H9 (cell line): ENCODE measurements at regions not wholly inside any gene's neighbourhood (a gene's known extent, or its start where the extent isn't known, plus 50 kb on each side); places are given as distances from the start of the nearest gene placed in this dataset.

Experiments used
- DNase-seq: peaks from one replicate; pipeline ENCODE4 v3.0.0-alpha.2; 2017
- H2AFZ ChIP-seq: one replicate; pipeline ENCODE4 v1.6.1; 2013; ENCODE audit warnings: mild to moderate bottlenecking, low read length, control low read depth, moderate library complexity
- H2AK5ac ChIP-seq: 2 replicates; pipeline ENCODE4 v1.6.1; 2013; ENCODE audit warnings: low read length, control low read depth, mixed read lengths; ENCODE audit not compliant: insufficient read length
- H2BK120ac ChIP-seq: one replicate; pipeline ENCODE4 v1.6.1; 2013; ENCODE audit warnings: low read depth, mild to moderate bottlenecking, low read length, control low read depth, inconsistent platforms; ENCODE audit not compliant: poor library complexity, severe bottlenecking
- H2BK12ac ChIP-seq: 2 replicates; pipeline ENCODE4 v1.6.1; 2013; ENCODE audit warnings: low read length, control low read depth, mixed read lengths, low read depth; ENCODE audit not compliant: insufficient read length
- H2BK15ac ChIP-seq: 2 replicates; pipeline ENCODE4 v1.6.1; 2013; ENCODE audit warnings: low read depth, low read length, control low read depth
- H2BK20ac ChIP-seq: one replicate; pipeline ENCODE4 v1.6.1; 2013; ENCODE audit warnings: low read depth, mild to moderate bottlenecking, low read length, control low read depth, inconsistent platforms; ENCODE audit not compliant: poor library complexity, severe bottlenecking
- H2BK5ac ChIP-seq: 2 replicates; pipeline ENCODE4 v1.6.1; 2013; ENCODE audit warnings: low read length, control low read depth, mixed read lengths; ENCODE audit not compliant: insufficient read length
- H3K14ac ChIP-seq: 2 replicates; pipeline ENCODE4 v1.6.1; 2013; ENCODE audit warnings: low read length, control low read depth; ENCODE audit not compliant: insufficient read depth
- H3K18ac ChIP-seq: 2 replicates; pipeline ENCODE4 v1.6.1; 2013; ENCODE audit warnings: low read depth, mild to moderate bottlenecking, mixed read lengths, low read length, control low read depth; ENCODE audit not compliant: insufficient read length
- H3K23ac ChIP-seq: 2 replicates; pipeline ENCODE4 v1.6.1; 2013; ENCODE audit warnings: low read length, control low read depth, mixed read lengths, low read depth; ENCODE audit not compliant: insufficient read length
- H3K23me2 ChIP-seq: 2 replicates; pipeline ENCODE4 v1.6.1; 2013; ENCODE audit warnings: low read depth, mild to moderate bottlenecking, mixed read lengths, low read length, control low read depth; ENCODE audit not compliant: insufficient read length, poor library complexity, severe bottlenecking
- H3K27ac ChIP-seq: 2 replicates; pipeline ENCODE4 v1.5.1; 2013; ENCODE audit warnings: low read length, control low read depth, mixed read lengths, low read depth; ENCODE audit not compliant: insufficient read length
- H3K27me3 ChIP-seq: 2 replicates; pipeline ENCODE4 v1.6.1; 2013; ENCODE audit warnings: low read length, control low read depth, inconsistent platforms; ENCODE audit not compliant: insufficient read depth
- H3K4ac ChIP-seq: 2 replicates; pipeline ENCODE4 v1.6.1; 2013; ENCODE audit warnings: low read depth, mild to moderate bottlenecking, control low read depth, inconsistent platforms, low read length, moderate library complexity
- H3K4me1 ChIP-seq: 2 replicates; pipeline ENCODE4 v1.6.1; 2013; ENCODE audit warnings: low read length, control low read depth, inconsistent platforms; ENCODE audit not compliant: insufficient read depth
- H3K4me2 ChIP-seq: 2 replicates; pipeline ENCODE4 v1.6.1; 2013; ENCODE audit warnings: low read length, control low read depth, mixed read lengths; ENCODE audit not compliant: insufficient read length, insufficient read depth
- H3K56ac ChIP-seq: 2 replicates; pipeline ENCODE4 v1.6.1; 2013; ENCODE audit warnings: low read depth, mild to moderate bottlenecking, mixed read lengths, low read length, control low read depth; ENCODE audit not compliant: insufficient read length
- H3K79me1 ChIP-seq: 2 replicates; pipeline ENCODE4 v1.6.1; 2013; ENCODE audit warnings: low read depth, mild to moderate bottlenecking, moderate library complexity, low read length, control low read depth, inconsistent platforms; ENCODE audit not compliant: insufficient read depth, poor library complexity, severe bottlenecking
- H3K79me2 ChIP-seq: 2 replicates; pipeline ENCODE4 v1.6.1; 2013; ENCODE audit warnings: low read length, control low read depth, inconsistent platforms; ENCODE audit not compliant: insufficient read depth
- H3K9ac ChIP-seq: 2 replicates; pipeline ENCODE4 v1.6.1; 2013; ENCODE audit warnings: low read length, control low read depth, mixed read lengths; ENCODE audit not compliant: insufficient read length; ENCODE audit errors: extremely low read depth
- H3K9me3 ChIP-seq: one replicate; pipeline ENCODE4 v1.6.1; 2013; ENCODE audit warnings: low read depth, low read length, inconsistent platforms; ENCODE audit not compliant: control insufficient read depth
- H3T11ph ChIP-seq: one replicate; pipeline ENCODE4 v1.6.1; 2013; ENCODE audit warnings: mild to moderate bottlenecking, low read length, control low read depth, inconsistent platforms
- H4K20me1 ChIP-seq: one replicate; pipeline ENCODE4 v1.6.1; 2013; ENCODE audit not compliant: control insufficient read depth, insufficient read length, insufficient read depth
- H4K5ac ChIP-seq: 2 replicates; pipeline ENCODE4 v1.6.1; 2013; ENCODE audit warnings: low read depth, mild to moderate bottlenecking, mixed read lengths, low read length, control low read depth; ENCODE audit not compliant: insufficient read length
- H4K8ac ChIP-seq: replicated peaks from 2 replicates; pipeline ENCODE4 v1.6.1; 2013; ENCODE audit warnings: low read length, control low read depth, mixed read lengths, low read depth; ENCODE audit not compliant: insufficient read length
- H4K91ac ChIP-seq: 2 replicates; pipeline ENCODE4 v1.6.1; 2013; ENCODE audit warnings: low read depth, mild to moderate bottlenecking, moderate library complexity, mixed read lengths, low read length, control low read depth; ENCODE audit not compliant: insufficient read length
- H3K27ac Mint-ChIP-seq, 3 experiments: 2 replicates in 2 of 3; 3 replicates in 1 of 3; pipeline ENCODE4 v1.8.0; 2020 to 2021; ENCODE audit warnings: mixed read lengths in 3 of 3, mild to moderate bottlenecking in 1 of 3, moderate library complexity in 1 of 3
- H3K27me3 Mint-ChIP-seq: 2 replicates; pipeline ENCODE4 v1.8.0; 2021; ENCODE audit warnings: low read depth, mild to moderate bottlenecking, moderate library complexity, mixed read lengths
- H3K36me3 Mint-ChIP-seq, 3 experiments: 2 replicates in 2 of 3; 3 replicates in 1 of 3; pipeline ENCODE4 v1.8.0; 2020 to 2021; ENCODE audit warnings: low read depth in 3 of 3, mixed read lengths in 3 of 3; ENCODE audit not compliant: insufficient read depth in 1 of 3
- H3K4me1 Mint-ChIP-seq, 2 experiments: 2 replicates each; pipeline ENCODE4 v1.8.0; 2020; ENCODE audit warnings: mixed read lengths in 2 of 2
- H3K4me3 Mint-ChIP-seq, 2 experiments: 2 replicates in 1 of 2; 3 replicates in 1 of 2; pipeline ENCODE4 v1.8.0; 2020 to 2021; ENCODE audit warnings: mild to moderate bottlenecking in 2 of 2, mixed read lengths in 2 of 2, moderate library complexity in 1 of 2
- H3K9me3 Mint-ChIP-seq, 2 experiments: 2 replicates in 1 of 2; 3 replicates in 1 of 2; pipeline ENCODE4 v1.8.0; 2020; ENCODE audit warnings: mild to moderate bottlenecking in 2 of 2, mixed read lengths in 2 of 2, moderate library complexity in 1 of 2
- WGBS: extraction: QIAGEN DNeasy Blood & Tissue Kit; methylation state at CpG from one replicate; pipeline ENCODE4 v1.1.7; 2013; ENCODE audit warnings: missing lambda C conversion rate, low lambda C conversion rate, mixed read lengths; ENCODE audit not compliant: insufficient read length; ENCODE audit errors: extremely low coverage; 5-methylcytosine and 5-hydroxymethylcytosine counted together
- TF ChIP-seq, protein P1 (sequence below): fragments of 200-600 bp; sonication (generic); conservative IDR thresholded peaks from 3 replicates; pipeline ENCODE4 v1.8.0; 2021; ENCODE audit warnings: antibody characterized with exemption, mild to moderate bottlenecking

DNA sequence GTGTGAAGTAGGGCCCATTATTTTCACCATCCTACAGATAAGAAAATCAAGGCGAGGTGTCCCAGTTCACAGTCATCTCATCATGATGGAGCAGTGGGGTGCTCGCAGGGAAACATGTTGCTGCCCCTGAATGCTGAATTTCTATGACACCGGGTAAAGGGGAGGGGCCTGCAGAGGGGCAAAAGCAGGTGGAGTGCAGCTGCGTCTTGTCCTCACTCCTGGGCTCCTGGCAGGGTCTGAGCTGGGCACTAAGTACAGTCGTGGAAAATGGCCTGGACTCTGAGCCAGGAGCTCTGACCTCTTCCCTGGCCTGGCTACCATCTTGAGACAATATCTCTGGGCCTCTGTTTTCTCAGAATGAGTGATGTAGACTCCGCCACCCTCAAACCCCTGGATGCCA, 253.1 kb upstream of the PITRM1 start:
- no peak overlapping the region for H2BK15ac ChIP-seq
- H3K18ac ChIP-seq, result no peak overlapping the region
- no peak overlapping the region for H2BK120ac ChIP-seq
- no peak overlapping the region for H4K8ac ChIP-seq
- H3K9ac ChIP-seq, result no peak overlapping the region
- no CpG with 5 or more reads among the region's 6 CpGs for WGBS
- no peaks in the 10 kb centered on the region for H3K4me1 ChIP-seq
- DNase-seq, result no peak
- no peaks in the 10 kb centered on the region for H3K23me2 ChIP-seq
- H2BK5ac ChIP-seq, result no peak overlapping the region
- H3K79me2 ChIP-seq, result no peaks in the 10 kb centered on the region
- H3T11ph ChIP-seq, result no peak overlapping the region
- no peak overlapping the region for H2BK12ac ChIP-seq
- H3K23ac ChIP-seq, result no peak overlapping the region
- H3K56ac ChIP-seq, result no peak overlapping the region
- no peak overlapping the region for H3K14ac ChIP-seq
- no peaks in the 10 kb centered on the region for H3K27me3 ChIP-seq
- H3K9me3 ChIP-seq, result no peaks in the 10 kb centered on the region
- Mint-ChIP-seq H3K36me3 (0 out of 7 replicates have a peak, but pooled peaks cover 0 to under 1% (median under 1%) of the 10 kb centered on the region in 3 experiments), H3K9me3 (peaks cover 0 to 3% of the 10 kb centered on the region in 2 experiments; a peak in 1 of 5 replicates), H3K27ac (no peak overlapping the region), H3K27me3 (peaks cover 2% of the 10 kb centered on the region; the same call in 1 of the 2 replicates), H3K4me3 (no peak overlapping the region), H3K4me1 (peaks cover 6 to 11% of the 10 kb centered on the region in 2 experiments; a peak in 3 of 4 replicates)
- H4K20me1 ChIP-seq, result no peaks in the 10 kb centered on the region
- H2AK5ac ChIP-seq, result no peak overlapping the region
- H3K4ac ChIP-seq, result no peak overlapping the region
- no peak overlapping the region for H3K27ac ChIP-seq
- no peak overlapping the region for H2AFZ ChIP-seq
- no peak overlapping the region for H4K91ac ChIP-seq
- no peak overlapping the region for H2BK20ac ChIP-seq
- H4K5ac ChIP-seq, result no peak overlapping the region
- no peaks in the 10 kb centered on the region for H3K79me1 ChIP-seq
- H3K4me2 ChIP-seq, result no peak overlapping the region
- TF ChIP-seq, protein P1, sequence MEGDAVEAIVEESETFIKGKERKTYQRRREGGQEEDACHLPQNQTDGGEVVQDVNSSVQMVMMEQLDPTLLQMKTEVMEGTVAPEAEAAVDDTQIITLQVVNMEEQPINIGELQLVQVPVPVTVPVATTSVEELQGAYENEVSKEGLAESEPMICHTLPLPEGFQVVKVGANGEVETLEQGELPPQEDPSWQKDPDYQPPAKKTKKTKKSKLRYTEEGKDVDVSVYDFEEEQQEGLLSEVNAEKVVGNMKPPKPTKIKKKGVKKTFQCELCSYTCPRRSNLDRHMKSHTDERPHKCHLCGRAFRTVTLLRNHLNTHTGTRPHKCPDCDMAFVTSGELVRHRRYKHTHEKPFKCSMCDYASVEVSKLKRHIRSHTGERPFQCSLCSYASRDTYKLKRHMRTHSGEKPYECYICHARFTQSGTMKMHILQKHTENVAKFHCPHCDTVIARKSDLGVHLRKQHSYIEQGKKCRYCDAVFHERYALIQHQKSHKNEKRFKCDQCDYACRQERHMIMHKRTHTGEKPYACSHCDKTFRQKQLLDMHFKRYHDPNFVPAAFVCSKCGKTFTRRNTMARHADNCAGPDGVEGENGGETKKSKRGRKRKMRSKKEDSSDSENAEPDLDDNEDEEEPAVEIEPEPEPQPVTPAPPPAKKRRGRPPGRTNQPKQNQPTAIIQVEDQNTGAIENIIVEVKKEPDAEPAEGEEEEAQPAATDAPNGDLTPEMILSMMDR, result no peak
